Progenitor cell of endocrine pancreas (in vitro differentiated cells): ENCODE measurements at regions not wholly inside any gene's neighbourhood (a gene's known extent, or its start where the extent isn't known, plus 50 kb on each side); places are given as distances from the start of the nearest gene placed in this dataset.
A peak's percentile ranks its signal among the peaks of the same experiment; 100 is the strongest.
"Not testable (repeated sequence)": the region's sequence is repeated elsewhere in the genome, so short reads cannot be mapped to it uniquely, and the experiment has no call there.

Source experiments
- DNase-seq: peaks from one replicate; pipeline ENCODE4 v3.0.0; 2021; ENCODE audit warnings: low spot score; ENCODE audit not compliant: unreplicated experiment
- H3K27ac Mint-ChIP-seq: 2 replicates; pipeline ENCODE4 v1.8.0; 2021; ENCODE audit warnings: mild to moderate bottlenecking, moderate library complexity, mixed read lengths
- H3K27me3 Mint-ChIP-seq: 2 replicates; pipeline ENCODE4 v1.8.0; 2021; ENCODE audit warnings: mixed read lengths
- H3K36me3 Mint-ChIP-seq: 2 replicates; pipeline ENCODE4 v1.8.0; 2022; ENCODE audit warnings: mixed read lengths; ENCODE audit not compliant: insufficient read depth
- H3K4me1 Mint-ChIP-seq: 2 replicates; pipeline ENCODE4 v1.8.0; 2021; ENCODE audit warnings: low read depth, mixed read lengths
- H3K4me3 Mint-ChIP-seq: 2 replicates; pipeline ENCODE4 v1.8.0; 2021; ENCODE audit warnings: low read depth, mild to moderate bottlenecking, moderate library complexity, mixed read lengths
- H3K9me3 Mint-ChIP-seq: 2 replicates; pipeline ENCODE4 v1.8.0; 2021; ENCODE audit warnings: low read depth, mixed read lengths
- CTCF ChIP-seq: fragments of 200-600 bp; sonication (generic); IDR thresholded peaks from one replicate; pipeline ENCODE4 v1.5.0; 2021; ENCODE audit warnings: antibody characterized with exemption, mild to moderate bottlenecking; ENCODE audit not compliant: unreplicated experiment

- peaks cover 3% of the 10 kb centered on the region for H3K9me3 Mint-ChIP-seq
- no peaks in the 10 kb centered on the region for H3K27me3 Mint-ChIP-seq
- H3K27ac Mint-ChIP-seq = no peak overlapping the region
- H3K4me3 Mint-ChIP-seq = no peak overlapping the region
- DNase-seq = no peak
- peaks cover 8% of the 10 kb centered on the region for H3K4me1 Mint-ChIP-seq
- TF ChIP-seq CTCF = no peak
- H3K36me3 Mint-ChIP-seq = no peaks in the 10 kb centered on the region
Measured at GRCh38 chr1:233463333-233463732, 135.8 kb downstream of the MAP3K21 start.

GRCh38 chr1:233465745-233466343, 138.3 kb downstream of the MAP3K21 start:
- no peak overlapping the region for H3K4me3 Mint-ChIP-seq
- peaks cover 1% of the 10 kb centered on the region for H3K4me1 Mint-ChIP-seq
- DNase-seq = no peak
- no peaks in the 10 kb centered on the region for H3K27me3 Mint-ChIP-seq
- H3K36me3 Mint-ChIP-seq = no peaks in the 10 kb centered on the region
- TF ChIP-seq CTCF = no peak
- peaks cover 3% of the 10 kb centered on the region for H3K9me3 Mint-ChIP-seq
- H3K27ac Mint-ChIP-seq = no peak overlapping the region

GRCh38 chr1:233470741-233471499, 143.0 kb upstream of the KCNK1 start:
- DNase-seq = no peak
- H3K27me3 Mint-ChIP-seq = no peaks in the 10 kb centered on the region
- H3K27ac Mint-ChIP-seq = no peak overlapping the region
- peaks cover 5% of the 10 kb centered on the region for H3K36me3 Mint-ChIP-seq
- no peak overlapping the region for H3K4me3 Mint-ChIP-seq
- no peak for TF ChIP-seq CTCF
- H3K9me3 Mint-ChIP-seq = peaks cover 20% of the 10 kb centered on the region
- H3K4me1 Mint-ChIP-seq = peaks cover 25% of the 10 kb centered on the region

- Mint-ChIP-seq H3K4me1 (peaks cover 25% of the 10 kb centered on the region), H3K9me3 (peaks cover 18% of the 10 kb centered on the region)
- not testable (repeated sequence) for DNase-seq, H3K36me3 Mint-ChIP-seq, H3K27ac Mint-ChIP-seq, H3K4me3 Mint-ChIP-seq, H3K27me3 Mint-ChIP-seq
Measured at GRCh38 chr1:233471851-233472250, 142.1 kb upstream of the KCNK1 start.

- Mint-ChIP-seq H3K27ac (peak overlapping the region; percentile 80), H3K9me3 (peaks cover 21% of the 10 kb centered on the region), H3K4me1 (peaks cover 25% of the 10 kb centered on the region)
- H3K4me3 Mint-ChIP-seq, H3K36me3 Mint-ChIP-seq, H3K27me3 Mint-ChIP-seq, DNase-seq: not testable (repeated sequence)
Measured at GRCh38 chr1:233472796-233473195, 141.1 kb upstream of the KCNK1 start.

- H3K4me1 Mint-ChIP-seq = peaks cover 30% of the 10 kb centered on the region
- H3K36me3 Mint-ChIP-seq = peaks cover 5% of the 10 kb centered on the region
- no peak overlapping the region for H3K4me3 Mint-ChIP-seq
- peak overlapping the region; percentile 80 for H3K27ac Mint-ChIP-seq
- no peaks in the 10 kb centered on the region for H3K27me3 Mint-ChIP-seq
- H3K9me3 Mint-ChIP-seq = peaks cover 21% of the 10 kb centered on the region
- no peak for DNase-seq
- no peak for TF ChIP-seq CTCF
Measured at GRCh38 chr1:233473549-233474204, 140.2 kb upstream of the KCNK1 start.
